ENCODE measurements at regions not wholly inside any gene's neighbourhood (a gene's known extent, or its start where the extent isn't known, plus 50 kb on each side); places are given as distances from the start of the nearest gene placed in this dataset.

DNA sequence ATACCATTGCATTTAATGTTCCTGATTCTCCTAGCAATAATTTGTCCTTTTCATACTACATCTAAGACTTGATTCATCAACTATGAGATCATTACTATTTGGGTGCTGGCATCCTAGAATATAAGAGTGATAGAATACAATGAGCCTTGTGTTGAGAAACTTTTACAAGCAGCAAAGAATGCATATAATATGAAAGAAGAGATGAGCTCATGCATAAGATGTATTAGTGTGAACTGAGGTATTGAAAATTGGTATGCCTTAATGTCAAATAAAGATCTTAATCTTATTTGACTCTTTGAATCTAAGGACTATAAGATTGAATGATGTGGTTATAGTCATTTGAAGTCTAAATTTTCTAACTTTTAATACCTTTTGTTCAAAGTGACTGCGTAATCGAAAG is 220.0 kb upstream of the ARHGEF26 start:
- intact Hi-C loops (cut with micrococcal nuclease; ENCODE audit: unreplicated experiment) = no loop called here
- no peaks in the 10 kb centered on the region for H3K9me3 Mint-ChIP-seq (ENCODE audit: unreplicated experiment)
- no peaks in the 10 kb centered on the region for H3K27me3 Mint-ChIP-seq (ENCODE audit: insufficient read depth, unreplicated experiment)
- no peaks in the 10 kb centered on the region for H3K27me3 ChIP-seq (replicated peaks; ENCODE audit: control insufficient read depth, insufficient read depth, low read length)
- no peak overlapping the region for H3K4me3 ChIP-seq (ENCODE audit: low read depth, low read length)
- BruUV-seq (replicated peaks) = no TSS peak
- no peaks in the 10 kb centered on the region for H3K4me1 Mint-ChIP-seq (ENCODE audit: low read depth, unreplicated experiment)
- no peaks in the 10 kb centered on the region for H3K9me3 ChIP-seq
- no peak overlapping the region for H3K4me3 Mint-ChIP-seq (ENCODE audit: unreplicated experiment)
- no peak for DNase-seq
- ChIA-PET CTCF (no interaction called here), POLR2A (no interaction called here)
- H3K36me3 Mint-ChIP-seq (ENCODE audit: insufficient read depth, unreplicated experiment) = no peaks in the 10 kb centered on the region
- no peak overlapping the region for H3K27ac Mint-ChIP-seq (ENCODE audit: unreplicated experiment)
- H3K4me1 ChIP-seq = no peaks in the 10 kb centered on the region
- TF ChIP-seq, protein P1, sequence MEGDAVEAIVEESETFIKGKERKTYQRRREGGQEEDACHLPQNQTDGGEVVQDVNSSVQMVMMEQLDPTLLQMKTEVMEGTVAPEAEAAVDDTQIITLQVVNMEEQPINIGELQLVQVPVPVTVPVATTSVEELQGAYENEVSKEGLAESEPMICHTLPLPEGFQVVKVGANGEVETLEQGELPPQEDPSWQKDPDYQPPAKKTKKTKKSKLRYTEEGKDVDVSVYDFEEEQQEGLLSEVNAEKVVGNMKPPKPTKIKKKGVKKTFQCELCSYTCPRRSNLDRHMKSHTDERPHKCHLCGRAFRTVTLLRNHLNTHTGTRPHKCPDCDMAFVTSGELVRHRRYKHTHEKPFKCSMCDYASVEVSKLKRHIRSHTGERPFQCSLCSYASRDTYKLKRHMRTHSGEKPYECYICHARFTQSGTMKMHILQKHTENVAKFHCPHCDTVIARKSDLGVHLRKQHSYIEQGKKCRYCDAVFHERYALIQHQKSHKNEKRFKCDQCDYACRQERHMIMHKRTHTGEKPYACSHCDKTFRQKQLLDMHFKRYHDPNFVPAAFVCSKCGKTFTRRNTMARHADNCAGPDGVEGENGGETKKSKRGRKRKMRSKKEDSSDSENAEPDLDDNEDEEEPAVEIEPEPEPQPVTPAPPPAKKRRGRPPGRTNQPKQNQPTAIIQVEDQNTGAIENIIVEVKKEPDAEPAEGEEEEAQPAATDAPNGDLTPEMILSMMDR (IDR thresholded peaks at IDR 0.05; ENCODE audit: insufficient read depth in 1 of 2, low read depth in 1 of 2, low read length in 1 of 2, severe bottlenecking in 1 of 2, unreplicated experiment in 1 of 2) = no peak
- no peaks in the 10 kb centered on the region for H3K36me3 ChIP-seq (ENCODE audit: control insufficient read depth, insufficient read depth, low read length)

DNA sequence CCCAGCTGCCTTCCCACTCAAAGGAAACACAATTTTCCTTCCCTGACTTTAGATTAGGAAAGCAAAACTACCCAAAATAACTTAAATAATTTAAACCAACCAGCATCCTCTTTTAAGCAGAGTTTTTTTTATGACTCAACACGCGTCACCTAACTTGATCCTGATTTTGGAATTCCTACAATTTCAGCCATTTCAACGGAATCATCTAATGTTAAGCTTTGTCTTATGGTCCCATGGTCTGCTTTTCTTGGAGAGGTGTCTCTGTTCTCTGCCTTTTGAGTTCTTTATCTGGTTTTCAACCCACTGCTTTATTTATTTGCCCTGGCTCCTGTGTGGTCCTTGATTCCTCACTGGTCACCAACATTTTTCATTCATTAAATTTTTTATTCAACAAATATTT is 219.2 kb upstream of the ARHGEF26 start:
- Mint-ChIP-seq H3K4me1 (ENCODE audit: low read depth, unreplicated experiment) (no peaks in the 10 kb centered on the region), H3K27ac (ENCODE audit: unreplicated experiment) (no peak overlapping the region), H3K27me3 (ENCODE audit: insufficient read depth, unreplicated experiment) (no peaks in the 10 kb centered on the region), H3K4me3 (ENCODE audit: unreplicated experiment) (no peak overlapping the region), H3K36me3 (ENCODE audit: insufficient read depth, unreplicated experiment) (no peaks in the 10 kb centered on the region), H3K9me3 (ENCODE audit: unreplicated experiment) (no peaks in the 10 kb centered on the region)
- no peaks in the 10 kb centered on the region for H3K27me3 ChIP-seq (replicated peaks; ENCODE audit: control insufficient read depth, insufficient read depth, low read length)
- intact Hi-C loops (cut with micrococcal nuclease; ENCODE audit: unreplicated experiment) = no loop called here
- no peaks in the 10 kb centered on the region for H3K9me3 ChIP-seq
- no peaks in the 10 kb centered on the region for H3K4me1 ChIP-seq
- no peaks in the 10 kb centered on the region for H3K36me3 ChIP-seq (ENCODE audit: control insufficient read depth, insufficient read depth, low read length)
- CTCF ChIA-PET = no interaction called here
- POLR2A ChIA-PET = no interaction called here
- no peak overlapping the region for H3K4me3 ChIP-seq (ENCODE audit: low read depth, low read length)
- DNase-seq = no peak
- TF ChIP-seq, protein P1 (IDR thresholded peaks at IDR 0.05; ENCODE audit: insufficient read depth in 1 of 2, low read depth in 1 of 2, low read length in 1 of 2, severe bottlenecking in 1 of 2, unreplicated experiment in 1 of 2) = no peak
- BruUV-seq (replicated peaks) = no TSS peak

DNA sequence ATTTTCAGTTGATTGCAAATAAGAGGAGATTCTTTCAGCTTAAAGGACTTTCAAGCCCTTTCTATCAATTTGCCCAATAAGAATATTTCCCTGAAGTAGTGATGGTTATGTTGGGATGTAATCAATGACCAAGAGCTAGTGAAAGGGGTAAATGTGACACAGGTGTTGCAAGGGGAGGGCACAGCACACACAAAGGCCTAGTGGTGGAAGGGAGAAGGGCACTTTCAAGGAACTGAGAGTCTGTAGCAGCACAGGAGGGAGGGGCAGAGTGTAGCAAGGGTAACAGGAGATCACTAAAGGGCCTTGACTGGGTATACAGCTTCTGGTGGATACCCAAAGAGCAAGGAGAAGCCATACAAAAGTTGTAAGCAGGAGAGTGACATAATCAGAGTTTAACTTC is 217.8 kb upstream of the ARHGEF26 start:
- intact Hi-C loops (cut with micrococcal nuclease; ENCODE audit: unreplicated experiment) = no loop called here
- H3K9me3 ChIP-seq = no peaks in the 10 kb centered on the region
- Mint-ChIP-seq H3K4me1 (ENCODE audit: low read depth, unreplicated experiment) (no peaks in the 10 kb centered on the region), H3K9me3 (ENCODE audit: unreplicated experiment) (no peaks in the 10 kb centered on the region), H3K27ac (ENCODE audit: unreplicated experiment) (no peak overlapping the region), H3K36me3 (ENCODE audit: insufficient read depth, unreplicated experiment) (no peaks in the 10 kb centered on the region), H3K4me3 (ENCODE audit: unreplicated experiment) (no peak overlapping the region), H3K27me3 (ENCODE audit: insufficient read depth, unreplicated experiment) (no peaks in the 10 kb centered on the region)
- no peak for DNase-seq
- POLR2A ChIA-PET = no interaction called here
- CTCF ChIA-PET = no interaction called here
- H3K4me3 ChIP-seq (ENCODE audit: low read depth, low read length) = no peak overlapping the region
- TF ChIP-seq, protein P1 (IDR thresholded peaks at IDR 0.05; ENCODE audit: insufficient read depth in 1 of 2, low read depth in 1 of 2, low read length in 1 of 2, severe bottlenecking in 1 of 2, unreplicated experiment in 1 of 2) = no peak
- H3K4me1 ChIP-seq = no peaks in the 10 kb centered on the region
- no peaks in the 10 kb centered on the region for H3K36me3 ChIP-seq (ENCODE audit: control insufficient read depth, insufficient read depth, low read length)
- no peaks in the 10 kb centered on the region for H3K27me3 ChIP-seq (replicated peaks; ENCODE audit: control insufficient read depth, insufficient read depth, low read length)
- BruUV-seq (replicated peaks) = no TSS peak

Measured in Caco-2 (cell line).